WTC11 (cell line): ENCODE measurements at regions not wholly inside any gene's neighbourhood (a gene's known extent, or its start where the extent isn't known, plus 50 kb on each side); places are given as distances from the start of the nearest gene placed in this dataset.

Experiments
- ATF1 ChIP-seq: sonication (generic); formaldehyde crosslinking; IDR thresholded peaks from 2 replicates; pipeline ENCODE4 v1.8.1; 2023; ENCODE audit warnings: mild to moderate bottlenecking, moderate library complexity, missing genetic modification reagents
- ESRRA ChIP-seq: sonication (generic); formaldehyde crosslinking; IDR thresholded peaks from 2 replicates; pipeline ENCODE4 v1.8.1; 2022; ENCODE audit warnings: mild to moderate bottlenecking, missing genetic modification reagents, borderline replicate concordance
- JAZF1 ChIP-seq: fragments of 250-450 bp; sonication (Bioruptor Pico); IDR thresholded peaks from 2 replicates; pipeline ENCODE4 v1.9.0; 2021; ENCODE audit warnings: moderate library complexity, mild to moderate bottlenecking, inconsistent platforms
- SP1 ChIP-seq: sonication (generic); formaldehyde crosslinking; conservative IDR thresholded peaks from 2 replicates; pipeline ENCODE4 v1.8.1; 2022; ENCODE audit warnings: missing genetic modification reagents
- TP53 ChIP-seq: sonication (generic); formaldehyde crosslinking; IDR thresholded peaks from 2 replicates; pipeline ENCODE4 v1.8.1; 2023; ENCODE audit warnings: mild to moderate bottlenecking, missing genetic modification reagents
- ZNF121 ChIP-seq: sonication (generic); formaldehyde crosslinking; IDR thresholded peaks from 2 replicates; pipeline ENCODE4 v1.8.0; 2023; ENCODE audit warnings: missing genetic modification reagents
- TF ChIP-seq, protein P1 (sequence below): fragments of 200-600 bp; IDR thresholded peaks from 2 replicates; pipeline ENCODE4 v1.8.0; 2022; ENCODE audit warnings: antibody characterized with exemption
- TF ChIP-seq, protein P2 (sequence below): sonication (generic); formaldehyde crosslinking; IDR thresholded peaks from 2 replicates; pipeline ENCODE4 v1.8.0; 2022; ENCODE audit warnings: mild to moderate bottlenecking, missing genetic modification reagents
- TF ChIP-seq, protein P3 (sequence below): sonication (generic); formaldehyde crosslinking; IDR thresholded peaks from 2 replicates; pipeline ENCODE4 v1.8.1; 2023; ENCODE audit warnings: mild to moderate bottlenecking, missing genetic modification reagents
- TF ChIP-seq, protein P4 (sequence below): sonication (generic); formaldehyde crosslinking; IDR thresholded peaks from 2 replicates; pipeline ENCODE4 v1.8.1; 2023; ENCODE audit warnings: mild to moderate bottlenecking, missing genetic modification reagents, moderate library complexity
- TF ChIP-seq, protein P5 (sequence below): sonication (generic); formaldehyde crosslinking; IDR thresholded peaks from 2 replicates; pipeline ENCODE4 v1.8.0; 2022; ENCODE audit warnings: mild to moderate bottlenecking, missing genetic modification reagents

DNA sequence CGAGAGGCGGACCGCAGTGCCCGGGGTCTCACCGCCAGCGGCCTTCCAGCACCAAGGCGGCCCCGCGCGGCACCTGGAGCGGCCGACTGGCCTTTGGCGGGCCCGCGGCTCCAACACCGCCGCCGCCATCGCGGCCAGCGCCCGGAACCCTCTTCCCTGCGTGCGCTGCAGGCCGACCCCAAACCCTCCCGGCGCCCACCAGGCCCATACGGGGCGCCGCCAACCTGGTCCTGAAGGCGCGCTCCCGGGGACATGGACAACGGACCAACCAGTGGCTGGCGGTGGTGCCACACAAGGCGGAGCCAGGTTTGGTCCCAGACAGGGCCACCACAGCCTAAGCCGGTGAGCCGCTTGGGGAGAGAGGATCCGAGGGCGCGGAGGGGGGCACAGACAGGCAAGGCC lies 1514.8 kb upstream of the DEFB115 start:
- no peak for TF ChIP-seq SP1 (CRISPR knock-in tag)
- TF ChIP-seq, protein P1, sequence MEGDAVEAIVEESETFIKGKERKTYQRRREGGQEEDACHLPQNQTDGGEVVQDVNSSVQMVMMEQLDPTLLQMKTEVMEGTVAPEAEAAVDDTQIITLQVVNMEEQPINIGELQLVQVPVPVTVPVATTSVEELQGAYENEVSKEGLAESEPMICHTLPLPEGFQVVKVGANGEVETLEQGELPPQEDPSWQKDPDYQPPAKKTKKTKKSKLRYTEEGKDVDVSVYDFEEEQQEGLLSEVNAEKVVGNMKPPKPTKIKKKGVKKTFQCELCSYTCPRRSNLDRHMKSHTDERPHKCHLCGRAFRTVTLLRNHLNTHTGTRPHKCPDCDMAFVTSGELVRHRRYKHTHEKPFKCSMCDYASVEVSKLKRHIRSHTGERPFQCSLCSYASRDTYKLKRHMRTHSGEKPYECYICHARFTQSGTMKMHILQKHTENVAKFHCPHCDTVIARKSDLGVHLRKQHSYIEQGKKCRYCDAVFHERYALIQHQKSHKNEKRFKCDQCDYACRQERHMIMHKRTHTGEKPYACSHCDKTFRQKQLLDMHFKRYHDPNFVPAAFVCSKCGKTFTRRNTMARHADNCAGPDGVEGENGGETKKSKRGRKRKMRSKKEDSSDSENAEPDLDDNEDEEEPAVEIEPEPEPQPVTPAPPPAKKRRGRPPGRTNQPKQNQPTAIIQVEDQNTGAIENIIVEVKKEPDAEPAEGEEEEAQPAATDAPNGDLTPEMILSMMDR = no peak
- TF ChIP-seq ZNF121 = no peak
- TF ChIP-seq, protein P2, sequence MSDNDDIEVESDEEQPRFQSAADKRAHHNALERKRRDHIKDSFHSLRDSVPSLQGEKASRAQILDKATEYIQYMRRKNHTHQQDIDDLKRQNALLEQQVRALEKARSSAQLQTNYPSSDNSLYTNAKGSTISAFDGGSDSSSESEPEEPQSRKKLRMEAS (CRISPR knock-in tag) = no peak
- TF ChIP-seq, protein P3, sequence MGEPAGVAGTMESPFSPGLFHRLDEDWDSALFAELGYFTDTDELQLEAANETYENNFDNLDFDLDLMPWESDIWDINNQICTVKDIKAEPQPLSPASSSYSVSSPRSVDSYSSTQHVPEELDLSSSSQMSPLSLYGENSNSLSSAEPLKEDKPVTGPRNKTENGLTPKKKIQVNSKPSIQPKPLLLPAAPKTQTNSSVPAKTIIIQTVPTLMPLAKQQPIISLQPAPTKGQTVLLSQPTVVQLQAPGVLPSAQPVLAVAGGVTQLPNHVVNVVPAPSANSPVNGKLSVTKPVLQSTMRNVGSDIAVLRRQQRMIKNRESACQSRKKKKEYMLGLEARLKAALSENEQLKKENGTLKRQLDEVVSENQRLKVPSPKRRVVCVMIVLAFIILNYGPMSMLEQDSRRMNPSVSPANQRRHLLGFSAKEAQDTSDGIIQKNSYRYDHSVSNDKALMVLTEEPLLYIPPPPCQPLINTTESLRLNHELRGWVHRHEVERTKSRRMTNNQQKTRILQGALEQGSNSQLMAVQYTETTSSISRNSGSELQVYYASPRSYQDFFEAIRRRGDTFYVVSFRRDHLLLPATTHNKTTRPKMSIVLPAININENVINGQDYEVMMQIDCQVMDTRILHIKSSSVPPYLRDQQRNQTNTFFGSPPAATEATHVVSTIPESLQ = no peak
- TF ChIP-seq, protein P4, sequence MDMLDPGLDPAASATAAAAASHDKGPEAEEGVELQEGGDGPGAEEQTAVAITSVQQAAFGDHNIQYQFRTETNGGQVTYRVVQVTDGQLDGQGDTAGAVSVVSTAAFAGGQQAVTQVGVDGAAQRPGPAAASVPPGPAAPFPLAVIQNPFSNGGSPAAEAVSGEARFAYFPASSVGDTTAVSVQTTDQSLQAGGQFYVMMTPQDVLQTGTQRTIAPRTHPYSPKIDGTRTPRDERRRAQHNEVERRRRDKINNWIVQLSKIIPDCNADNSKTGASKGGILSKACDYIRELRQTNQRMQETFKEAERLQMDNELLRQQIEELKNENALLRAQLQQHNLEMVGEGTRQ (CRISPR knock-in tag) = no peak
- TF ChIP-seq ATF1 (CRISPR knock-in tag) = no peak
- no peak for TF ChIP-seq ESRRA
- TF ChIP-seq TP53 (CRISPR knock-in tag) = no peak
- TF ChIP-seq JAZF1 (CRISPR knock-in tag) = no peak
- TF ChIP-seq, protein P5, sequence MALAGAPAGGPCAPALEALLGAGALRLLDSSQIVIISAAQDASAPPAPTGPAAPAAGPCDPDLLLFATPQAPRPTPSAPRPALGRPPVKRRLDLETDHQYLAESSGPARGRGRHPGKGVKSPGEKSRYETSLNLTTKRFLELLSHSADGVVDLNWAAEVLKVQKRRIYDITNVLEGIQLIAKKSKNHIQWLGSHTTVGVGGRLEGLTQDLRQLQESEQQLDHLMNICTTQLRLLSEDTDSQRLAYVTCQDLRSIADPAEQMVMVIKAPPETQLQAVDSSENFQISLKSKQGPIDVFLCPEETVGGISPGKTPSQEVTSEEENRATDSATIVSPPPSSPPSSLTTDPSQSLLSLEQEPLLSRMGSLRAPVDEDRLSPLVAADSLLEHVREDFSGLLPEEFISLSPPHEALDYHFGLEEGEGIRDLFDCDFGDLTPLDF (CRISPR knock-in tag) = no peak
